Panc1 (cell line): ENCODE measurements at regions not wholly inside any gene's neighbourhood (a gene's known extent, or its start where the extent isn't known, plus 50 kb on each side); places are given as distances from the start of the nearest gene placed in this dataset.

Source experiments
- CTCF ChIP-seq: fragments of 450-650 bp; IDR thresholded peaks from 2 replicates; pipeline ENCODE4 v1.5.1; 2017; ENCODE audit warnings: mild to moderate bottlenecking
- POLR2AphosphoS5 ChIP-seq: IDR thresholded peaks from 2 replicates; pipeline ENCODE4 v1.6.1; 2012; ENCODE audit warnings: mild to moderate bottlenecking, low read depth, low read length, moderate library complexity
- REST ChIP-seq, 2 experiments: IDR thresholded peaks; 2 replicates each; pipeline ENCODE4 v1.6.1; 2011 to 2012; ENCODE audit warnings: low read depth in 2 of 2, control low read depth in 1 of 2, low read length in 1 of 2, mild to moderate bottlenecking in 1 of 2, moderate library complexity in 1 of 2; ENCODE audit not compliant: insufficient read depth in 1 of 2
- SIN3A ChIP-seq: IDR thresholded peaks from 2 replicates; pipeline ENCODE4 v1.6.1; 2012; ENCODE audit warnings: low read depth, mild to moderate bottlenecking, low read length, moderate library complexity, borderline replicate concordance; ENCODE audit not compliant: insufficient read depth
- TCF7L2 ChIP-seq: IDR thresholded peaks from 2 replicates; pipeline ENCODE4 v1.6.1; 2011; ENCODE audit warnings: mild to moderate bottlenecking, low read depth, low read length, inconsistent platforms

GRCh38 chr4:12124138-12124537 lies 695.4 kb upstream of the HS3ST1 start:
- TF ChIP-seq CTCF (no peak), REST (IDR thresholded peaks at IDR 0.05; ENCODE audit: insufficient read depth in 1 of 2, low read depth in 2 of 2, low read length in 1 of 2) (no peak), POLR2AphosphoS5 (no peak), SIN3A (no peak), TCF7L2 (no peak)
